HCT116 (cell line): ENCODE measurements at regions not wholly inside any gene's neighbourhood (a gene's known extent, or its start where the extent isn't known, plus 50 kb on each side); places are given as distances from the start of the nearest gene placed in this dataset.

Experiments used
- ATAC-seq: fragments of 200-7000 bp; cut with Tn5 transposase; 2 replicates; pipeline ENCODE4 v1.9.1; 2020; ENCODE audit warnings: mild to moderate bottlenecking, moderate library complexity
- BruUV-seq: library from RNA; stranded (reverse); fragments of 400-500 nt; replicated peaks from 2 replicates; lab custom pipeline; 2021; lab: Mats Ljungman, UMichigan
- CTCF ChIA-PET: fragments of 300-600 bp; sonication (Branson Sonifier 250); formaldehyde crosslinking; loops from one replicate; lab custom pipeline; 2021; ENCODE audit warnings: antibody characterized with exemption; lab: Charles Lee
- POLR2A ChIA-PET: fragments of 300-600, 350-600 bp; sonication (Branson Sonifier 250); formaldehyde crosslinking; loops from one replicate; lab custom pipeline; 2021; ENCODE audit warnings: antibody characterized with exemption; lab: Charles Lee
- RAD21 ChIA-PET, 2 experiments: fragments of 300-600 bp; sonication (Branson Sonifier 250); formaldehyde crosslinking; loops; one replicate each; lab custom pipeline; 2023; ENCODE audit warnings: low total read pairs in 2 of 2; ENCODE audit not compliant: uncharacterized antibody in 2 of 2, unreplicated experiment in 2 of 2, low non-redundant PET in 1 of 2; lab: Charles Lee
- DNase-seq: peaks from one replicate; pipeline ENCODE4 v3.0.0-alpha.2; 2010; ENCODE audit warnings: low read depth, low spot score
- H2AFZ ChIP-seq: fragments of 200-600 bp; shearing (Covaris generic), sonication (generic); 2 replicates; pipeline ENCODE4 v1.6.1; 2017; ENCODE audit warnings: low read depth, mixed run types, mixed read lengths, antibody characterized with exemption, low read length; ENCODE audit not compliant: poor library complexity, severe bottlenecking
- H3K27ac ChIP-seq: 2 replicates; pipeline ENCODE4 v1.5.1; 2012; ENCODE audit warnings: low read depth, low read length
- H3K27me3 ChIP-seq: fragments of 200-600 bp; sonication (generic); 2 replicates; pipeline ENCODE4 v1.6.1; 2016; ENCODE audit warnings: mixed run types, low read length, mixed read lengths; ENCODE audit not compliant: insufficient read depth
- H3K36me3 ChIP-seq, 2 experiments: fragments of 200-500 bp in 1 of 2; fragments of 200-600 bp in 1 of 2; sonication (Bioruptor generic) in 1 of 2; sonication (generic) in 1 of 2; 2 replicates each; pipeline versions ENCODE4 v1.5.1 to v1.6.1; 2014 to 2016; ENCODE audit warnings: low read length in 2 of 2, inconsistent platforms in 1 of 2, mixed read lengths in 1 of 2, mixed run types in 1 of 2; ENCODE audit not compliant: insufficient read depth in 2 of 2, control insufficient read depth in 1 of 2
- H3K4me1 ChIP-seq, 2 experiments: fragments of 200-600 bp in 1 of 2; sonication (generic) in 1 of 2; 2 replicates each; pipeline versions ENCODE4 v1.5.1 to v1.6.1; 2012 to 2017; ENCODE audit warnings: low read length in 2 of 2, inconsistent platforms in 1 of 2, mild to moderate bottlenecking in 1 of 2, mixed read lengths in 1 of 2, mixed run types in 1 of 2, moderate library complexity in 1 of 2; ENCODE audit not compliant: insufficient read depth in 2 of 2, control insufficient read depth in 1 of 2
- H3K4me2 ChIP-seq: fragments of 200-600 bp; sonication (generic); 2 replicates; pipeline ENCODE4 v1.6.1; 2017; ENCODE audit warnings: mixed run types, low read length, mixed read lengths
- H3K4me3 ChIP-seq, 2 experiments: fragments of 200-600 bp in 1 of 2; sonication (generic) in 1 of 2; replicated peaks in 1 of 2; 2 replicates each; pipeline ENCODE4 v1.5.1; 2011 to 2016; ENCODE audit warnings: low read length in 2 of 2, control low read depth in 1 of 2, low read depth in 1 of 2, mild to moderate bottlenecking in 1 of 2, mixed read lengths in 1 of 2, mixed run types in 1 of 2
- H3K79me2 ChIP-seq: fragments of 200-600 bp; sonication (generic); 2 replicates; pipeline ENCODE4 v1.6.1; 2017; ENCODE audit warnings: mild to moderate bottlenecking, mixed run types, low read length, moderate library complexity, mixed read lengths; ENCODE audit not compliant: insufficient read depth
- H3K9ac ChIP-seq: fragments of 200-600 bp; sonication (generic); 2 replicates; pipeline ENCODE4 v1.6.1; 2016; ENCODE audit warnings: low read length, mixed read lengths
- H3K9me2 ChIP-seq: fragments of 200-600 bp; sonication (generic), shearing (Covaris generic); 2 replicates; pipeline ENCODE4 v1.6.1; 2017; ENCODE audit warnings: mixed run types, mild to moderate bottlenecking, moderate library complexity; ENCODE audit not compliant: insufficient read depth
- H3K9me3 ChIP-seq, 2 experiments: fragments of 200-500 bp in 1 of 2; fragments of 200-600 bp in 1 of 2; sonication (Bioruptor generic) in 1 of 2; sonication (generic) in 1 of 2; 2 replicates each; pipeline ENCODE4 v1.6.1; 2014 to 2017; ENCODE audit warnings: low read length in 2 of 2, mixed read lengths in 2 of 2, inconsistent platforms in 1 of 2, low read depth in 1 of 2, mild to moderate bottlenecking in 1 of 2, mixed run types in 1 of 2, moderate library complexity in 1 of 2; ENCODE audit not compliant: control insufficient read depth in 1 of 2, insufficient read depth in 1 of 2
- H4K20me1 ChIP-seq: fragments of 200-600 bp; sonication (generic), shearing (Covaris generic); 2 replicates; pipeline ENCODE4 v1.6.1; 2017; ENCODE audit warnings: mixed run types, mild to moderate bottlenecking, moderate library complexity; ENCODE audit not compliant: insufficient read depth
- CEBPB ChIP-seq: IDR thresholded peaks from 2 replicates; pipeline ENCODE4 v1.6.1; 2012; ENCODE audit warnings: low read depth
- CTCF ChIP-seq, 3 experiments: fragments of 200-600 bp in 1 of 3; sonication (generic) in 1 of 3; IDR thresholded peaks in 2 of 3; conservative IDR thresholded peaks in 1 of 3; 2 replicates each; pipeline ENCODE4 v1.5.1; 2012 to 2017; ENCODE audit warnings: low read depth in 2 of 3, low read length in 2 of 3, antibody characterized with exemption in 1 of 3, borderline replicate concordance in 1 of 3, control low read depth in 1 of 3, mild to moderate bottlenecking in 1 of 3, mixed read lengths in 1 of 3, mixed run types in 1 of 3, moderate library complexity in 1 of 3; ENCODE audit not compliant: insufficient read depth in 1 of 3
- EGR1 ChIP-seq: IDR thresholded peaks from 2 replicates; pipeline ENCODE4 v1.6.1; 2012; ENCODE audit warnings: low read depth
- ELF1 ChIP-seq: IDR thresholded peaks from 2 replicates; pipeline ENCODE4 v1.6.1; 2012; ENCODE audit warnings: low read depth, borderline replicate concordance
- EZH2 ChIP-seq: fragments of 200-600 bp; sonication (generic); IDR thresholded peaks from 2 replicates; pipeline ENCODE4 v1.6.1; 2017; ENCODE audit warnings: antibody characterized with exemption, mixed run types
- EZH2phosphoT487 ChIP-seq: fragments of 200-600 bp; IDR thresholded peaks from 2 replicates; pipeline ENCODE4 v1.6.1; 2018; ENCODE audit warnings: antibody characterized with exemption, borderline replicate concordance
- FOSL1 ChIP-seq: IDR thresholded peaks from 2 replicates; pipeline ENCODE4 v1.6.1; 2012; ENCODE audit warnings: low read depth
- POLR2AphosphoS5 ChIP-seq: IDR thresholded peaks from 2 replicates; pipeline ENCODE4 v1.6.1; 2011; ENCODE audit warnings: mild to moderate bottlenecking, low read depth, low read length, moderate library complexity
- RAD21 ChIP-seq: IDR thresholded peaks from 2 replicates; pipeline ENCODE4 v1.6.1; 2012; ENCODE audit warnings: low read depth, mild to moderate bottlenecking
- TCF7L2 ChIP-seq: IDR thresholded peaks from 2 replicates; pipeline ENCODE4 v1.7.0; 2011; ENCODE audit warnings: borderline replicate concordance, inconsistent platforms; ENCODE audit not compliant: insufficient read depth, insufficient read length; ENCODE audit errors: extremely low read depth
- intact Hi-C: fragments of 100-400 bp; cut with micrococcal nuclease; formaldehyde crosslinking; loops from 2 replicates; pipeline ENCODE4 v1.10.0; 2022

DNA sequence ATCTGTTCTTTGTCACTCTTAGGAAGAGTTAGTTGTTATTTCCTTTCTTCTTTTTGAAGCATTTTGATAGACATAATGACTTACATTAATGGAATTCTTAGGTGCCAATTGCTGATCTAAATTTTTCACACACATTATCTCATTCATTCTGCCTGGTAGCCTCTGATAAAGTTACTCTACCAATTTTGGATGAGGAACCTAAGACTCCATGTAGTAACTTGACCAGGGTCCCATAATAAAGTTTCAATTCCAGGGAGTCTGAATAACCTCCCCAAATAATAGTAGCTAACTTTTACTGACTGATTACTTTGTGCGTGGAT, 73.2 kb upstream of the CITED2 start (continued):
- no peak for TF ChIP-seq EZH2phosphoT487

DNA sequence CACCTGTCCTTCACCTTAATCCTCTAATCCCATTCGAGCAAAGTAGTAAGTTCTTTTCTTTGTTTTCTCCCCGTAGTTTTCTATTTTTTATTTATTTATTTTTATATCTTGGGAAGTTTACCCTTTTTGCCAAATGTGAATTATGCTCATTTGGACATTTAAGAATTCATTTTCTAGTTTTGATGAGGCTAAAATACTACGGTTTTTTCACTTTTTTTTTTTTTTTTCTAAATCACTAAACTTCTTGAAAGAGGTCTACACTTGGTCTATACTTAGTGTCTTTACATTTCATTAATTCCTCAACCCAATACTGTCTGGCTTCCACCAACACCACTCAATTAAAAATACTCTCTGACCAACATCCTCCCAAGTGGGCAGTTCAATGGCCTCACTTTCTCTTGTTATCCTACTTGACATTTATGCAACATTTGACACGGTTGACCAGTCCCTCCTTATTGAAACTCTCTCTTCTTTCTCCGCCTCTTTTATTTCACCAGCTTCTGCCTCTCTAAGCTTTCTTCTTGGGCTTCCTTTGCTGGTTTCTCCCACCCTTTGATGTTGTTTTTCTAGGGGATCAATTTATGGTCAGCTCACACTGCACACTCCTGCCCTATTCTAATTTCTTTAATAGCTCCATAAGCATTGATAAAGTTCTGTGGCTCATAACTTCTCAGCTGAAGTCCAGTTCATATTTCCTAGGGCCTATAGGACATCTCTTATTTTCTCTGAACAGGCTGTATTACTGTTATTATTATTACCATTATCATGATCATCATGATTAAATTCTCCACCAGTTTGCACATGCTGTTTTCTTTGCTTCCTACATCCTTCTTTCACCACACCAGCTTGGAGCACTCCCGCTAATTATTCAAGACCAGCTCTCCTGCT, 72.6 kb upstream of the CITED2 start:
- Histone ChIP-seq H4K20me1 (no peaks in the 10 kb centered on the region), H3K27me3 (no peaks in the 10 kb centered on the region), H3K4me2 (no peak overlapping the region), H3K36me3 (no peaks in the 10 kb centered on the region), H3K9me2 (no peaks in the 10 kb centered on the region), H3K9me3 (no peaks in the 10 kb centered on the region), H3K27ac (no peak overlapping the region), H3K4me1 (no peaks in the 10 kb centered on the region), H3K79me2 (no peaks in the 10 kb centered on the region), H2AFZ (no peak overlapping the region), H3K4me3 (no peak overlapping the region), H3K9ac (no peak overlapping the region)
- intact Hi-C loops = no loop called here
- CTCF ChIA-PET = no interaction called here
- TF ChIP-seq FOSL1 = no peak
- no peak for TF ChIP-seq TCF7L2
- no peak for TF ChIP-seq EZH2phosphoT487
- no peak for TF ChIP-seq RAD21
- no peak for TF ChIP-seq ELF1
- no peak for TF ChIP-seq POLR2AphosphoS5
- TF ChIP-seq CEBPB = no peak
- TF ChIP-seq CTCF (IDR thresholded peaks at IDR 0.05 in 2 of 3, conservative IDR thresholded peaks at IDR 0.05 in 1 of 3; ENCODE audit: borderline replicate concordance in 1 of 3, insufficient read depth in 1 of 3, low read depth in 2 of 3, low read length in 2 of 3) = no peak
- TF ChIP-seq EGR1 = no peak
- TF ChIP-seq EZH2 = no peak
- POLR2A ChIA-PET = no interaction called here
- RAD21 ChIA-PET = no interaction called here
- ATAC-seq (no peak), DNase-seq (no peak)
- no TSS peak for BruUV-seq
